Right cardiac atrium (tissue), 5 donors: ENCODE measurements at regions not wholly inside any gene's neighbourhood (a gene's known extent, or its start where the extent isn't known, plus 50 kb on each side); places are given as distances from the start of the nearest gene placed in this dataset.

Experiments used
- ATAC-seq, 2 donors: fragments of 200-7000 bp; cut with Tn5 transposase; one replicate each; pipeline versions ENCODE4 v1.8.0 to v1.9.1; 2020; ENCODE audit warnings: moderate library complexity in 2 of 2, mild to moderate bottlenecking in 1 of 2
- DNase-seq, 3 donors: peaks; one replicate each; pipeline ENCODE4 v3.0.0-alpha.2; 2020
- H3K27ac ChIP-seq: one replicate; pipeline ENCODE4 v1.5.1; 2013; ENCODE audit warnings: mild to moderate bottlenecking, low read length, control low read depth, moderate library complexity
- H3K27me3 ChIP-seq: one replicate; pipeline ENCODE4 v1.6.1; 2013; ENCODE audit not compliant: control insufficient read depth, insufficient read depth
- H3K4me1 ChIP-seq: one replicate; pipeline ENCODE4 v1.6.1; 2013; ENCODE audit warnings: low read length; ENCODE audit not compliant: control insufficient read depth, insufficient read depth
- H3K4me3 ChIP-seq: one replicate; pipeline ENCODE4 v1.5.1; 2013; ENCODE audit warnings: low read length, control low read depth
- H3K9me3 ChIP-seq: one replicate; pipeline ENCODE4 v1.6.1; 2013; ENCODE audit warnings: low read length; ENCODE audit not compliant: control insufficient read depth
- WGBS: extraction: QIAGEN DNeasy Blood & Tissue Kit; methylation state at CpG from one replicate; pipeline ENCODE4 v1.1.7; 2013; 5-methylcytosine and 5-hydroxymethylcytosine counted together
- intact Hi-C, 4 donors: fragments of 100-400 bp; cut with DNase I; formaldehyde crosslinking; loops; one replicate each; pipeline versions ENCODE4 v1.11.0 to v1.14.0; 2022 to 2023
- donor health status: healthy with polysubstance abuse.
- donor health status: DM: no; HTN: yes; CAD: no.
- donor health status: DM: no; HTN: no; CAD: no.
- donor health status: DM: no; HTN: yes; CAD: no; lungs with severe emphysema.
- donor health status: DM: yes; HTN: yes; CAD: no.

DNA sequence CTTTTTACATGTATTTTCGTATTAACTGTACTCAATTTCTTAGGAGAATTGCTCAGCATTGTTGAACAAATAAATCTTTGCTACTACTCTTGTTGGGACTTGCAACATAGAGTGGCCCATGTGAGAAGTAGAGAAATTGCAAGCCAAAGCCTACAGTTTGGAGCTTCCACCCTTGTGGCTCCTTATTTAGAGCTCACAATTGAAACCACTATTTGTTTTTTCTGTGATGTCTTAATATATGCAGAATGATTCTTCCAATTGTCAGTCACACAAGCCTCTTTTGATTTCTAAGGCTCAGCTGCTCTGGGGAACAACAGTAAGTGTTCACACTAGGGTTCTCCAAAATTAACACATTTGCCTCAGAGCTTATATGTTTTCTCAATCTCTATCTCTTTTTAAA lies 60.2 kb upstream of the GALNT13 start:
- no peaks in the 10 kb centered on the region for H3K27me3 ChIP-seq
- no peak overlapping the region for H3K27ac ChIP-seq
- no peak for DNase-seq
- H3K4me1 ChIP-seq = no peaks in the 10 kb centered on the region
- no peaks in the 10 kb centered on the region for H3K9me3 ChIP-seq
- WGBS = 40% methylated on average over 1 of the region's 1 CpG
- ATAC-seq = no peak
- intact Hi-C loops = no loop called here
- H3K4me3 ChIP-seq = no peak overlapping the region

GRCh38 chr2:153812632-153813031 lies 59.1 kb upstream of the GALNT13 start:
- no peaks in the 10 kb centered on the region for H3K9me3 ChIP-seq
- H3K4me1 ChIP-seq = no peaks in the 10 kb centered on the region
- H3K4me3 ChIP-seq = no peak overlapping the region
- DNase-seq (no peak), ATAC-seq (no peak)
- no peaks in the 10 kb centered on the region for H3K27me3 ChIP-seq
- 55% methylated on average over 1 of the region's 1 CpG for WGBS
- intact Hi-C loops = no loop called here
- H3K27ac ChIP-seq = no peak overlapping the region

DNA sequence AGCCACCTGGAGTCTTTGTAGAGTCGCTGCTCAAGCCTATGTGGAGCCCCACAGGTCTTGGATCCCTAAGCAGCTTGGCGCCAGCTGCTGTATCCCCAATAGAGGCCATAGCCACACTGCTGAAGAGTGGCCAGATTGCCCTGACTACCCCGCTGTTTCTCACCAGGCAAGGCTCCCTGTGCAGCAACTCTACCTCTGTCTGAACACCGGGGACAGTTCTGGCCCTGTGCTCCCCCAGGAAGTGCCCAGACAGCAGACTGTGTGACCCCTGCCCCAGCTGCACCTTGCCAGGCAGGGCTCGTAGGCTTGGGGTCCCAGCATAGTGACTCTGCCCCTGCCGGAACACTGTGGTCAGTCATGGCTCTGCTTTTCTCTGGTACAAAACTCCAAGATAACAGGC lies 53.5 kb upstream of the GALNT13 start:
- no peaks in the 10 kb centered on the region for H3K27me3 ChIP-seq
- WGBS = 79% methylated on average over 6 of the region's 6 CpGs
- ATAC-seq (peak in 1 of 2 donors; percentile 31), DNase-seq (peak in 1 of 3 donors; percentile 25)
- intact Hi-C loops = no loop called here
- no peak overlapping the region for H3K27ac ChIP-seq
- no peaks in the 10 kb centered on the region for H3K4me1 ChIP-seq
- H3K4me3 ChIP-seq = no peak overlapping the region
- no peaks in the 10 kb centered on the region for H3K9me3 ChIP-seq

DNA sequence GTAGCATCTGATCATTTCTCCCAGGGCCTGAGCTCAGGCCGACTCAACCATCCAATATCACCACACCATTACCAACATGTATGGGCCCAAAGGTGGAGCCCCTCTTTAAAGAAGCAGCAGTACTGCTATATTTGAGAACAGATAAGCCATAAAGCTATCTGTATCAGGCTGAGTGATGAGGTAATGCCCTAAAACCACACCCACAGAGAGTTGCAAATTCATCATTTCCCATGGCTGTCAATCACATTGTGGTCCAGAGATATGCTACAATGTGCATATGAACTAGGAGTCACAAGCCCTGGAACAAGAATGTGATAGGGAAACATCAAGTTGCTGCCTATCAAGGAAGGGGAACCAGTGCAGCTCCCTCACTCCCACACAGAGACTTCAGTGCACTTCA lies 52.6 kb upstream of the GALNT13 start:
- 73% methylated on average over 1 of the region's 1 CpG for WGBS
- intact Hi-C loops = no loop called here
- no peak overlapping the region for H3K27ac ChIP-seq

GRCh38 chr2:153819501-153819900 lies 52.2 kb upstream of the GALNT13 start:
- Histone ChIP-seq H3K9me3 (no peaks in the 10 kb centered on the region), H3K4me3 (no peak overlapping the region), H3K27ac (no peak overlapping the region), H3K27me3 (no peaks in the 10 kb centered on the region), H3K4me1 (no peaks in the 10 kb centered on the region)
- DNase-seq (no peak), ATAC-seq (no peak)
- intact Hi-C loops = no loop called here

More for the DNA sequence above, 52.6 kb upstream of the GALNT13 start:
- H3K9me3 ChIP-seq = no peaks in the 10 kb centered on the region
- H3K4me1 ChIP-seq = no peaks in the 10 kb centered on the region
- H3K4me3 ChIP-seq = no peak overlapping the region
- ATAC-seq (no peak), DNase-seq (no peak)
- no peaks in the 10 kb centered on the region for H3K27me3 ChIP-seq
